ENCODE measurements at regions not wholly inside any gene's neighbourhood (a gene's known extent, or its start where the extent isn't known, plus 50 kb on each side); places are given as distances from the start of the nearest gene placed in this dataset.
A peak's percentile ranks its signal among the peaks of the same experiment; 100 is the strongest.

GRCh38 chr5:71877511-71877910, 158.4 kb downstream of the CARTPT start:
- no peak overlapping the region for H3K4me3 ChIP-seq (ENCODE audit: low read depth, low read length)

GRCh38 chr5:71880536-71880935, 161.5 kb downstream of the CARTPT start:
- no peak overlapping the region for H3K4me3 ChIP-seq (ENCODE audit: low read depth, low read length)
- peak; percentile 32 for DNase-seq (ENCODE audit: low read depth)
- TF ChIP-seq CTCF (IDR thresholded peaks at IDR 0.05; ENCODE audit: insufficient read depth, low read depth, low read length) = no peak

More at GRCh38 chr5:71877511-71877910, 158.4 kb downstream of the CARTPT start:
- no peak for TF ChIP-seq CTCF (IDR thresholded peaks at IDR 0.05; ENCODE audit: insufficient read depth, low read depth, low read length)
- DNase-seq (ENCODE audit: low read depth) = no peak

GRCh38 chr5:71882826-71883741, 164.0 kb downstream of the CARTPT start:
- TF ChIP-seq CTCF (IDR thresholded peaks at IDR 0.05; ENCODE audit: insufficient read depth, low read depth, low read length) = no peak
- no peak overlapping the region for H3K4me3 ChIP-seq (ENCODE audit: low read depth, low read length)
- DNase-seq (ENCODE audit: low read depth) = no peak

- no peak for DNase-seq (ENCODE audit: low read depth)
- no peak overlapping the region for H3K4me3 ChIP-seq (ENCODE audit: low read depth, low read length)
- no peak for TF ChIP-seq CTCF (IDR thresholded peaks at IDR 0.05; ENCODE audit: insufficient read depth, low read depth, low read length)
These were observed 164.6 kb downstream of the CARTPT start for GRCh38 chr5:71883742-71884103.

GRCh38 chr5:71884926-71885325, 165.9 kb downstream of the CARTPT start:
- TF ChIP-seq CTCF (IDR thresholded peaks at IDR 0.05; ENCODE audit: insufficient read depth, low read depth, low read length) = no peak
- H3K4me3 ChIP-seq (ENCODE audit: low read depth, low read length) = no peak overlapping the region
- no peak for DNase-seq (ENCODE audit: low read depth)

GRCh38 chr5:71886406-71886805, 167.3 kb downstream of the CARTPT start:
- no peak overlapping the region for H3K4me3 ChIP-seq (ENCODE audit: low read depth, low read length)
- no peak for DNase-seq (ENCODE audit: low read depth)
- no peak for TF ChIP-seq CTCF (IDR thresholded peaks at IDR 0.05; ENCODE audit: insufficient read depth, low read depth, low read length)
